HFFc6 (cell line): ENCODE measurements at regions not wholly inside any gene's neighbourhood (a gene's known extent, or its start where the extent isn't known, plus 50 kb on each side); places are given as distances from the start of the nearest gene placed in this dataset.

Experiments used
- DNase-seq: peaks from one replicate; pipeline ENCODE4 v3.0.0-alpha.2; 2018
- H3K27ac Mint-ChIP-seq: 2 replicates; pipeline ENCODE4 v1.8.0; 2020; ENCODE audit warnings: mild to moderate bottlenecking, mixed read lengths
- H3K27me3 Mint-ChIP-seq: 2 replicates; pipeline ENCODE4 v1.8.0; 2021; ENCODE audit warnings: mild to moderate bottlenecking, moderate library complexity, mixed read lengths; ENCODE audit not compliant: insufficient read depth
- H3K36me3 Mint-ChIP-seq: 2 replicates; pipeline ENCODE4 v1.8.0; 2021; ENCODE audit warnings: low read depth, mixed read lengths
- H3K4me1 Mint-ChIP-seq: 2 replicates; pipeline ENCODE4 v1.8.0; 2020; ENCODE audit warnings: low read depth, mixed read lengths
- H3K4me3 Mint-ChIP-seq: 2 replicates; pipeline ENCODE4 v1.8.0; 2020; ENCODE audit warnings: mild to moderate bottlenecking, moderate library complexity, mixed read lengths
- H3K9me3 Mint-ChIP-seq: 2 replicates; pipeline ENCODE4 v1.8.0; 2020; ENCODE audit warnings: mild to moderate bottlenecking, mixed read lengths
- CTCF ChIP-seq: fragments of 200-600 bp; sonication (generic); IDR thresholded peaks from 2 replicates; pipeline ENCODE4 v1.5.0; 2021; ENCODE audit warnings: antibody characterized with exemption, mild to moderate bottlenecking

- no peak for TF ChIP-seq CTCF
- no peak for DNase-seq
- no peaks in the 10 kb centered on the region for H3K36me3 Mint-ChIP-seq
Observed at GRCh38 chr1:82640352-82640751, 839.6 kb downstream of the ADGRL2 start.

GRCh38 chr1:82634266-82634665, 833.5 kb downstream of the ADGRL2 start:
- TF ChIP-seq CTCF = no peak
- no peaks in the 10 kb centered on the region for H3K4me1 Mint-ChIP-seq
- H3K4me3 Mint-ChIP-seq = no peak overlapping the region
- no peaks in the 10 kb centered on the region for H3K36me3 Mint-ChIP-seq
- DNase-seq = no peak
- H3K9me3 Mint-ChIP-seq = peaks cover 36% of the 10 kb centered on the region
- H3K27me3 Mint-ChIP-seq = no peaks in the 10 kb centered on the region
- no peak overlapping the region for H3K27ac Mint-ChIP-seq

More at GRCh38 chr1:82640352-82640751, 839.6 kb downstream of the ADGRL2 start:
- Mint-ChIP-seq H3K4me1 (no peaks in the 10 kb centered on the region), H3K4me3 (no peak overlapping the region), H3K27ac (no peak overlapping the region), H3K9me3 (peaks cover 27% of the 10 kb centered on the region), H3K27me3 (no peaks in the 10 kb centered on the region)

GRCh38 chr1:82632155-82632554, 831.4 kb downstream of the ADGRL2 start:
- H3K4me3 Mint-ChIP-seq = no peak overlapping the region
- no peaks in the 10 kb centered on the region for H3K36me3 Mint-ChIP-seq
- no peak overlapping the region for H3K27ac Mint-ChIP-seq
- no peaks in the 10 kb centered on the region for H3K27me3 Mint-ChIP-seq
- peaks cover 39% of the 10 kb centered on the region for H3K9me3 Mint-ChIP-seq
- H3K4me1 Mint-ChIP-seq = no peaks in the 10 kb centered on the region
- TF ChIP-seq CTCF = no peak
- DNase-seq = no peak

GRCh38 chr1:82628887-82629286, 828.2 kb downstream of the ADGRL2 start:
- Mint-ChIP-seq H3K4me1 (no peaks in the 10 kb centered on the region), H3K36me3 (no peaks in the 10 kb centered on the region), H3K9me3 (peaks cover 36% of the 10 kb centered on the region), H3K27ac (no peak overlapping the region), H3K27me3 (no peaks in the 10 kb centered on the region), H3K4me3 (no peak overlapping the region)
- DNase-seq = no peak
- TF ChIP-seq CTCF = no peak

GRCh38 chr1:82625537-82625936, 824.8 kb downstream of the ADGRL2 start:
- H3K9me3 Mint-ChIP-seq = peaks cover 43% of the 10 kb centered on the region
- H3K4me1 Mint-ChIP-seq = no peaks in the 10 kb centered on the region
- no peaks in the 10 kb centered on the region for H3K36me3 Mint-ChIP-seq
- no peak for DNase-seq
- H3K4me3 Mint-ChIP-seq = no peak overlapping the region
- no peak for TF ChIP-seq CTCF
- no peak overlapping the region for H3K27ac Mint-ChIP-seq
- H3K27me3 Mint-ChIP-seq = no peaks in the 10 kb centered on the region

GRCh38 chr1:82621076-82621475, 820.3 kb downstream of the ADGRL2 start:
- no peaks in the 10 kb centered on the region for H3K36me3 Mint-ChIP-seq
- no peaks in the 10 kb centered on the region for H3K4me1 Mint-ChIP-seq
- no peak overlapping the region for H3K27ac Mint-ChIP-seq
- H3K4me3 Mint-ChIP-seq = no peak overlapping the region
- H3K9me3 Mint-ChIP-seq = peaks cover 21% of the 10 kb centered on the region
- no peaks in the 10 kb centered on the region for H3K27me3 Mint-ChIP-seq
- TF ChIP-seq CTCF = no peak
- DNase-seq = no peak
